HCT116 (cell line): ENCODE measurements at regions not wholly inside any gene's neighbourhood (a gene's known extent, or its start where the extent isn't known, plus 50 kb on each side); places are given as distances from the start of the nearest gene placed in this dataset.

Source experiments
- ATAC-seq: fragments of 200-7000 bp; cut with Tn5 transposase; 2 replicates; pipeline ENCODE4 v1.9.1; 2020; ENCODE audit warnings: mild to moderate bottlenecking, moderate library complexity
- BruUV-seq: library from RNA; stranded (reverse); fragments of 400-500 nt; replicated peaks from 2 replicates; lab custom pipeline; 2021; lab: Mats Ljungman, UMichigan
- CTCF ChIA-PET: fragments of 300-600 bp; sonication (Branson Sonifier 250); formaldehyde crosslinking; loops from one replicate; lab custom pipeline; 2021; ENCODE audit warnings: antibody characterized with exemption; lab: Charles Lee
- POLR2A ChIA-PET: fragments of 300-600, 350-600 bp; sonication (Branson Sonifier 250); formaldehyde crosslinking; loops from one replicate; lab custom pipeline; 2021; ENCODE audit warnings: antibody characterized with exemption; lab: Charles Lee
- RAD21 ChIA-PET, 2 experiments: fragments of 300-600 bp; sonication (Branson Sonifier 250); formaldehyde crosslinking; loops; one replicate each; lab custom pipeline; 2023; ENCODE audit warnings: low total read pairs in 2 of 2; ENCODE audit not compliant: uncharacterized antibody in 2 of 2, unreplicated experiment in 2 of 2, low non-redundant PET in 1 of 2; lab: Charles Lee
- DNase-seq: peaks from one replicate; pipeline ENCODE4 v3.0.0-alpha.2; 2010; ENCODE audit warnings: low read depth, low spot score
- H2AFZ ChIP-seq: fragments of 200-600 bp; shearing (Covaris generic), sonication (generic); 2 replicates; pipeline ENCODE4 v1.6.1; 2017; ENCODE audit warnings: low read depth, mixed run types, mixed read lengths, antibody characterized with exemption, low read length; ENCODE audit not compliant: poor library complexity, severe bottlenecking
- H3K27ac ChIP-seq: 2 replicates; pipeline ENCODE4 v1.5.1; 2012; ENCODE audit warnings: low read depth, low read length
- H3K27me3 ChIP-seq: fragments of 200-600 bp; sonication (generic); 2 replicates; pipeline ENCODE4 v1.6.1; 2016; ENCODE audit warnings: mixed run types, low read length, mixed read lengths; ENCODE audit not compliant: insufficient read depth
- H3K36me3 ChIP-seq, 2 experiments: fragments of 200-500 bp in 1 of 2; fragments of 200-600 bp in 1 of 2; sonication (Bioruptor generic) in 1 of 2; sonication (generic) in 1 of 2; 2 replicates each; pipeline versions ENCODE4 v1.5.1 to v1.6.1; 2014 to 2016; ENCODE audit warnings: low read length in 2 of 2, inconsistent platforms in 1 of 2, mixed read lengths in 1 of 2, mixed run types in 1 of 2; ENCODE audit not compliant: insufficient read depth in 2 of 2, control insufficient read depth in 1 of 2
- H3K4me1 ChIP-seq, 2 experiments: fragments of 200-600 bp in 1 of 2; sonication (generic) in 1 of 2; 2 replicates each; pipeline versions ENCODE4 v1.5.1 to v1.6.1; 2012 to 2017; ENCODE audit warnings: low read length in 2 of 2, inconsistent platforms in 1 of 2, mild to moderate bottlenecking in 1 of 2, mixed read lengths in 1 of 2, mixed run types in 1 of 2, moderate library complexity in 1 of 2; ENCODE audit not compliant: insufficient read depth in 2 of 2, control insufficient read depth in 1 of 2
- H3K4me2 ChIP-seq: fragments of 200-600 bp; sonication (generic); 2 replicates; pipeline ENCODE4 v1.6.1; 2017; ENCODE audit warnings: mixed run types, low read length, mixed read lengths
- H3K4me3 ChIP-seq, 2 experiments: fragments of 200-600 bp in 1 of 2; sonication (generic) in 1 of 2; replicated peaks in 1 of 2; 2 replicates each; pipeline ENCODE4 v1.5.1; 2011 to 2016; ENCODE audit warnings: low read length in 2 of 2, control low read depth in 1 of 2, low read depth in 1 of 2, mild to moderate bottlenecking in 1 of 2, mixed read lengths in 1 of 2, mixed run types in 1 of 2
- H3K79me2 ChIP-seq: fragments of 200-600 bp; sonication (generic); 2 replicates; pipeline ENCODE4 v1.6.1; 2017; ENCODE audit warnings: mild to moderate bottlenecking, mixed run types, low read length, moderate library complexity, mixed read lengths; ENCODE audit not compliant: insufficient read depth
- H3K9ac ChIP-seq: fragments of 200-600 bp; sonication (generic); 2 replicates; pipeline ENCODE4 v1.6.1; 2016; ENCODE audit warnings: low read length, mixed read lengths
- H3K9me2 ChIP-seq: fragments of 200-600 bp; sonication (generic), shearing (Covaris generic); 2 replicates; pipeline ENCODE4 v1.6.1; 2017; ENCODE audit warnings: mixed run types, mild to moderate bottlenecking, moderate library complexity; ENCODE audit not compliant: insufficient read depth
- H3K9me3 ChIP-seq, 2 experiments: fragments of 200-500 bp in 1 of 2; fragments of 200-600 bp in 1 of 2; sonication (Bioruptor generic) in 1 of 2; sonication (generic) in 1 of 2; 2 replicates each; pipeline ENCODE4 v1.6.1; 2014 to 2017; ENCODE audit warnings: low read length in 2 of 2, mixed read lengths in 2 of 2, inconsistent platforms in 1 of 2, low read depth in 1 of 2, mild to moderate bottlenecking in 1 of 2, mixed run types in 1 of 2, moderate library complexity in 1 of 2; ENCODE audit not compliant: control insufficient read depth in 1 of 2, insufficient read depth in 1 of 2
- H4K20me1 ChIP-seq: fragments of 200-600 bp; sonication (generic), shearing (Covaris generic); 2 replicates; pipeline ENCODE4 v1.6.1; 2017; ENCODE audit warnings: mixed run types, mild to moderate bottlenecking, moderate library complexity; ENCODE audit not compliant: insufficient read depth
- ATF3 ChIP-seq: IDR thresholded peaks from 2 replicates; pipeline ENCODE4 v1.6.1; 2012
- CEBPB ChIP-seq: IDR thresholded peaks from 2 replicates; pipeline ENCODE4 v1.6.1; 2012; ENCODE audit warnings: low read depth
- CTCF ChIP-seq, 3 experiments: fragments of 200-600 bp in 1 of 3; sonication (generic) in 1 of 3; IDR thresholded peaks in 2 of 3; conservative IDR thresholded peaks in 1 of 3; 2 replicates each; pipeline ENCODE4 v1.5.1; 2012 to 2017; ENCODE audit warnings: low read depth in 2 of 3, low read length in 2 of 3, antibody characterized with exemption in 1 of 3, borderline replicate concordance in 1 of 3, control low read depth in 1 of 3, mild to moderate bottlenecking in 1 of 3, mixed read lengths in 1 of 3, mixed run types in 1 of 3, moderate library complexity in 1 of 3; ENCODE audit not compliant: insufficient read depth in 1 of 3
- EGR1 ChIP-seq: IDR thresholded peaks from 2 replicates; pipeline ENCODE4 v1.6.1; 2012; ENCODE audit warnings: low read depth
- ELF1 ChIP-seq: IDR thresholded peaks from 2 replicates; pipeline ENCODE4 v1.6.1; 2012; ENCODE audit warnings: low read depth, borderline replicate concordance
- EZH2 ChIP-seq: fragments of 200-600 bp; sonication (generic); IDR thresholded peaks from 2 replicates; pipeline ENCODE4 v1.6.1; 2017; ENCODE audit warnings: antibody characterized with exemption, mixed run types
- EZH2phosphoT487 ChIP-seq: fragments of 200-600 bp; IDR thresholded peaks from 2 replicates; pipeline ENCODE4 v1.6.1; 2018; ENCODE audit warnings: antibody characterized with exemption, borderline replicate concordance
- FOSL1 ChIP-seq: IDR thresholded peaks from 2 replicates; pipeline ENCODE4 v1.6.1; 2012; ENCODE audit warnings: low read depth
- JUND ChIP-seq: IDR thresholded peaks from 2 replicates; pipeline ENCODE4 v1.6.1; 2012
- MAX ChIP-seq: IDR thresholded peaks from 2 replicates; pipeline ENCODE4 v1.6.1; 2012
- POLR2A ChIP-seq: IDR thresholded peaks from 2 replicates; pipeline ENCODE4 v1.7.0; 2011; ENCODE audit warnings: borderline replicate concordance; ENCODE audit not compliant: insufficient read depth, insufficient read length; ENCODE audit errors: extremely low read depth
- POLR2AphosphoS5 ChIP-seq: IDR thresholded peaks from 2 replicates; pipeline ENCODE4 v1.6.1; 2011; ENCODE audit warnings: mild to moderate bottlenecking, low read depth, low read length, moderate library complexity
- RAD21 ChIP-seq: IDR thresholded peaks from 2 replicates; pipeline ENCODE4 v1.6.1; 2012; ENCODE audit warnings: low read depth, mild to moderate bottlenecking
- SIN3A ChIP-seq: IDR thresholded peaks from 2 replicates; pipeline ENCODE4 v1.6.1; 2012; ENCODE audit warnings: low read depth
- SP1 ChIP-seq: IDR thresholded peaks from 2 replicates; pipeline ENCODE4 v1.6.1; 2012; ENCODE audit warnings: low read depth
- SRF ChIP-seq: IDR thresholded peaks from 2 replicates; pipeline ENCODE4 v1.6.1; 2012; ENCODE audit warnings: low read depth
- TCF7L2 ChIP-seq: IDR thresholded peaks from 2 replicates; pipeline ENCODE4 v1.7.0; 2011; ENCODE audit warnings: borderline replicate concordance, inconsistent platforms; ENCODE audit not compliant: insufficient read depth, insufficient read length; ENCODE audit errors: extremely low read depth
- ZFX ChIP-seq: fragments of 450-650 bp; IDR thresholded peaks from 2 replicates; pipeline ENCODE4 v1.6.1; 2017
- intact Hi-C: fragments of 100-400 bp; cut with micrococcal nuclease; formaldehyde crosslinking; loops from 2 replicates; pipeline ENCODE4 v1.10.0; 2022

- no peak overlapping the region for H3K9ac ChIP-seq
- H4K20me1 ChIP-seq, result no peaks in the 10 kb centered on the region
- H3K4me1 ChIP-seq, result peaks cover 0 to 3% of the 10 kb centered on the region in 2 experiments; a peak in 1 of 4 replicates
- H3K27me3 ChIP-seq, result no peaks in the 10 kb centered on the region
- no peak overlapping the region for H3K27ac ChIP-seq
- BruUV-seq, result no TSS peak
- no peak overlapping the region for H3K4me3 ChIP-seq
- H3K79me2 ChIP-seq, result no peaks in the 10 kb centered on the region
- ChIA-PET RAD21 (no interaction called here), POLR2A (no interaction called here), CTCF (interaction anchor here (1.4 kb wide), 1 partner anchor 16 kb away, joined by 3 read pairs; no protein-coding TSS in a partner anchor)
- H3K9me3 ChIP-seq, result no peaks in the 10 kb centered on the region
- no peak for ATAC-seq
- H2AFZ ChIP-seq, result no peak overlapping the region
- no peaks in the 10 kb centered on the region for H3K9me2 ChIP-seq
- DNase-seq, result no peak
- TF ChIP-seq POLR2AphosphoS5 (no peak), EZH2phosphoT487 (no peak), ZFX (no peak), SP1 (no peak), EZH2 (no peak), CTCF (IDR thresholded peaks at IDR 0.05 in 2 of 3, conservative IDR thresholded peaks at IDR 0.05 in 1 of 3; ENCODE audit: borderline replicate concordance in 1 of 3, insufficient read depth in 1 of 3, low read depth in 2 of 3, low read length in 2 of 3) (no peak), MAX (no peak), RAD21 (no peak)
- H3K4me2 ChIP-seq, result no peak overlapping the region
- H3K36me3 ChIP-seq, result no peaks in the 10 kb centered on the region
- intact Hi-C loops, result no loop called here
These were observed 133.5 kb downstream of the FAM124B start for GRCh38 chr2:224268441-224268840.

- no peaks in the 10 kb centered on the region for H3K9me3 ChIP-seq
- no peak overlapping the region for H2AFZ ChIP-seq
- H3K36me3 ChIP-seq, result no peaks in the 10 kb centered on the region
- no peak overlapping the region for H3K27ac ChIP-seq
- H3K9ac ChIP-seq, result no peak overlapping the region
- no peak overlapping the region for H3K4me3 ChIP-seq
- no peaks in the 10 kb centered on the region for H4K20me1 ChIP-seq
- ATAC-seq (no peak), DNase-seq (no peak)
- RAD21 ChIA-PET, result no interaction called here
- no peaks in the 10 kb centered on the region for H3K79me2 ChIP-seq
- H3K4me2 ChIP-seq, result no peak overlapping the region
- POLR2A ChIA-PET, result no interaction called here
- H3K4me1 ChIP-seq, result peaks cover 0 to 4% of the 10 kb centered on the region in 2 experiments; a peak in 1 of 4 replicates
- no TSS peak for BruUV-seq
- no peaks in the 10 kb centered on the region for H3K9me2 ChIP-seq
- intact Hi-C loops, result no loop called here
- H3K27me3 ChIP-seq, result no peaks in the 10 kb centered on the region
- CTCF ChIA-PET, result no interaction called here
- TF ChIP-seq TCF7L2 (no peak), CEBPB (no peak), ELF1 (no peak), POLR2AphosphoS5 (no peak), MAX (no peak), RAD21 (no peak), FOSL1 (no peak), ATF3 (no peak), JUND (no peak), SRF (no peak), SP1 (no peak), POLR2A (no peak), ZFX (no peak), EZH2 (no peak), SIN3A (no peak), EGR1 (no peak)
These were observed 137.6 kb downstream of the FAM124B start for GRCh38 chr2:224264259-224264658.
